DOHH2 (cell line): ENCODE measurements at regions not wholly inside any gene's neighbourhood (a gene's known extent, or its start where the extent isn't known, plus 50 kb on each side); places are given as distances from the start of the nearest gene placed in this dataset.

Source experiments
- H3F3A ChIP-seq: fragments of 200-600 bp; sonication (generic), shearing (Covaris generic); 2 replicates; pipeline ENCODE4 v1.6.0; 2016; ENCODE audit warnings: antibody characterized with exemption, mild to moderate bottlenecking; ENCODE audit not compliant: control insufficient read depth, insufficient read depth
- H3K27ac ChIP-seq: fragments of 200-600 bp; sonication (generic); 2 replicates; pipeline ENCODE4 v1.5.1; 2014; ENCODE audit warnings: low read depth, mild to moderate bottlenecking, low read length, moderate library complexity
- H3K27me3 ChIP-seq: fragments of 200-600 bp; sonication (generic); 2 replicates; pipeline ENCODE4 v1.6.1; 2014; ENCODE audit warnings: mild to moderate bottlenecking, low read length, mixed read lengths; ENCODE audit not compliant: control insufficient read depth
- H3K36me3 ChIP-seq: fragments of 200-600 bp; sonication (generic); 2 replicates; pipeline ENCODE4 v1.6.1; 2014; ENCODE audit warnings: mild to moderate bottlenecking, low read length, moderate library complexity, mixed read lengths; ENCODE audit not compliant: control insufficient read depth
- H3K4me1 ChIP-seq: fragments of 200-600 bp; sonication (generic); 2 replicates; pipeline ENCODE4 v1.6.1; 2014; ENCODE audit warnings: mild to moderate bottlenecking, low read length, mixed read lengths; ENCODE audit not compliant: control insufficient read depth
- H3K4me2 ChIP-seq: fragments of 200-600 bp; sonication (generic); 2 replicates; pipeline ENCODE4 v1.6.0; 2014; ENCODE audit warnings: mild to moderate bottlenecking, low read length, moderate library complexity
- H3K4me3 ChIP-seq: fragments of 200-600 bp; sonication (generic); 2 replicates; pipeline ENCODE4 v1.5.1; 2014; ENCODE audit warnings: mild to moderate bottlenecking, low read length, mixed read lengths
- H3K79me2 ChIP-seq: fragments of 200-600 bp; sonication (generic); 2 replicates; pipeline ENCODE4 v1.6.1; 2014; ENCODE audit warnings: mild to moderate bottlenecking, low read length, mixed read lengths; ENCODE audit not compliant: control insufficient read depth
- H3K9me2 ChIP-seq: fragments of 200-600 bp; sonication (generic); replicated peaks from 2 replicates; pipeline ENCODE4 v1.6.1; 2014; ENCODE audit warnings: mild to moderate bottlenecking, low read length, mixed read lengths; ENCODE audit not compliant: control insufficient read depth
- H3K9me3 ChIP-seq: fragments of 200-600 bp; sonication (generic); 2 replicates; pipeline ENCODE4 v1.6.1; 2014; ENCODE audit warnings: antibody characterized with exemption, low read length, mixed read lengths; ENCODE audit not compliant: control insufficient read depth, insufficient read depth
- H4K20me1 ChIP-seq: fragments of 200-600 bp; sonication (generic); 2 replicates; pipeline ENCODE4 v1.6.0; 2014; ENCODE audit warnings: low read depth, mild to moderate bottlenecking, antibody characterized with exemption, low read length, moderate library complexity; ENCODE audit not compliant: control insufficient read depth, insufficient read depth
- EZH2phosphoT487 ChIP-seq: fragments of 200-600 bp; sonication (generic); IDR thresholded peaks from 2 replicates; pipeline ENCODE4 v1.6.1; 2017; ENCODE audit warnings: borderline replicate concordance, mild to moderate bottlenecking, antibody characterized with exemption, low read length, moderate library complexity, mixed read lengths
- TF ChIP-seq, protein P1 (sequence below): fragments of 200-600 bp; sonication (generic); IDR thresholded peaks from one replicate; pipeline ENCODE4 v1.5.1; 2014; ENCODE audit warnings: antibody characterized with exemption, mild to moderate bottlenecking, low read depth, low read length; ENCODE audit not compliant: poor library complexity, severe bottlenecking

- no peak overlapping the region for H3K27ac ChIP-seq
- no peaks in the 10 kb centered on the region for H3K9me2 ChIP-seq
- H3K79me2 ChIP-seq, result no peaks in the 10 kb centered on the region
- no peaks in the 10 kb centered on the region for H3K4me1 ChIP-seq
- H3K4me3 ChIP-seq, result no peak overlapping the region
- H3K27me3 ChIP-seq, result no peaks in the 10 kb centered on the region
- H3K4me2 ChIP-seq, result no peak overlapping the region
- H4K20me1 ChIP-seq, result no peaks in the 10 kb centered on the region
- H3K36me3 ChIP-seq, result no peaks in the 10 kb centered on the region
- TF ChIP-seq, protein P1, sequence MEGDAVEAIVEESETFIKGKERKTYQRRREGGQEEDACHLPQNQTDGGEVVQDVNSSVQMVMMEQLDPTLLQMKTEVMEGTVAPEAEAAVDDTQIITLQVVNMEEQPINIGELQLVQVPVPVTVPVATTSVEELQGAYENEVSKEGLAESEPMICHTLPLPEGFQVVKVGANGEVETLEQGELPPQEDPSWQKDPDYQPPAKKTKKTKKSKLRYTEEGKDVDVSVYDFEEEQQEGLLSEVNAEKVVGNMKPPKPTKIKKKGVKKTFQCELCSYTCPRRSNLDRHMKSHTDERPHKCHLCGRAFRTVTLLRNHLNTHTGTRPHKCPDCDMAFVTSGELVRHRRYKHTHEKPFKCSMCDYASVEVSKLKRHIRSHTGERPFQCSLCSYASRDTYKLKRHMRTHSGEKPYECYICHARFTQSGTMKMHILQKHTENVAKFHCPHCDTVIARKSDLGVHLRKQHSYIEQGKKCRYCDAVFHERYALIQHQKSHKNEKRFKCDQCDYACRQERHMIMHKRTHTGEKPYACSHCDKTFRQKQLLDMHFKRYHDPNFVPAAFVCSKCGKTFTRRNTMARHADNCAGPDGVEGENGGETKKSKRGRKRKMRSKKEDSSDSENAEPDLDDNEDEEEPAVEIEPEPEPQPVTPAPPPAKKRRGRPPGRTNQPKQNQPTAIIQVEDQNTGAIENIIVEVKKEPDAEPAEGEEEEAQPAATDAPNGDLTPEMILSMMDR, result no peak
- TF ChIP-seq EZH2phosphoT487, result no peak
- H3K9me3 ChIP-seq, result no peaks in the 10 kb centered on the region
- H3F3A ChIP-seq, result no peaks in the 10 kb centered on the region
Measured at GRCh38 chr6:77383026-77383425, 80.3 kb downstream of the HTR1B start.

DNA sequence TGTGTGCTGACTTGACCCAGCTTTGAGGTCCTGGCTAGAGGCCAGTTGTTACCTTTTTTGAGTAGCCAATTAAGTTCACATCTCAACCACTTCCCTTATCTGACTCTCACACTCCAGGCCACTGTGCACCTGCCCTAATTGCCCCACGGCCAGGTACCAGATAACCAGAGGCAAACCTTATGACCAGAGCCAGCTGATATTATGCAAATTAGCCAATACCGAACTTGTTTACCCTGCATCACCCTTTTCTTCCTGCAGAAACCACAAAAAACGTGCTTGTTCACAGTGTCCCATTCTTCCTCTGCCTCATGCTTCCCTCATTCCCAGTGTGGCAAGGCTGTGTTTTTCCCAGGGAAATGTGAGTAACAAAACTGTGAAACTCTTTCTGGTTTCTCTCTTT lies 89.3 kb downstream of the HTR1B start:
- no peaks in the 10 kb centered on the region for H3F3A ChIP-seq
- no peak overlapping the region for H3K4me3 ChIP-seq
- no peaks in the 10 kb centered on the region for H4K20me1 ChIP-seq
- H3K27ac ChIP-seq, result no peak overlapping the region
- H3K4me2 ChIP-seq, result no peak overlapping the region
- no peaks in the 10 kb centered on the region for H3K36me3 ChIP-seq
- TF ChIP-seq, protein P1, result no peak
- no peak for TF ChIP-seq EZH2phosphoT487
- H3K9me2 ChIP-seq, result no peaks in the 10 kb centered on the region
- no peaks in the 10 kb centered on the region for H3K9me3 ChIP-seq
- no peaks in the 10 kb centered on the region for H3K79me2 ChIP-seq
- no peaks in the 10 kb centered on the region for H3K4me1 ChIP-seq
- no peaks in the 10 kb centered on the region for H3K27me3 ChIP-seq

GRCh38 chr6:77371748-77372147 lies 91.5 kb downstream of the HTR1B start:
- Histone ChIP-seq H3K36me3 (no peaks in the 10 kb centered on the region), H3K9me2 (no peaks in the 10 kb centered on the region), H3K27me3 (no peaks in the 10 kb centered on the region), H3F3A (no peaks in the 10 kb centered on the region), H3K4me1 (no peaks in the 10 kb centered on the region), H3K79me2 (no peaks in the 10 kb centered on the region), H4K20me1 (no peaks in the 10 kb centered on the region), H3K4me2 (no peak overlapping the region), H3K27ac (no peak overlapping the region), H3K4me3 (no peak overlapping the region), H3K9me3 (no peaks in the 10 kb centered on the region)
- no peak for TF ChIP-seq EZH2phosphoT487
- TF ChIP-seq, protein P1, result no peak
